ENCODE measurements at regions not wholly inside any gene's neighbourhood (a gene's known extent, or its start where the extent isn't known, plus 50 kb on each side); places are given as distances from the start of the nearest gene placed in this dataset.

DNA sequence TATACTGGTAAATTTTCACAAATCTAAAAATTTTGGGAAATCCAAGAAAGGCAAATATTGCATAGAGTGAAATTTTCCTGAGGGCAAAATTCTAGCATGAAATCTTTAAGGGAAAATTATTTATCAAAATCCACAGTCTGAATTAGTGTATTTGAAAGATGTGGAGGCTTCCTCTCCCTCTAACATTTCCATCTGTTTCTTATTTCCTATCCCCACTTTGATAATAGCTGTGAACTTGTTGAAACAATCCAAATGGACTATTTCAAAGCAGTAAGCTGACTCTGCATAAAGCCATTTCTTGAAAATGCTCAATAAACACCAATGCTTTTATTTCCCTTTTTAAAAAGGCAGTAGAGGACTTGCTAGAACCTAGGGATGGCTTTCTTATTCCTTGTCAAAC is 107.3 kb upstream of the PABPC4L start:
- TF ChIP-seq CTCF (IDR thresholded peaks at IDR 0.05; ENCODE audit: extremely low read depth, insufficient read depth, missing control alignments), result no peak
- in situ Hi-C loops (cut with MboI; ENCODE audit: low pct_unique_long_range_greater_than_20kb, low sequenced_read_pairs, unreplicated experiment), result no loop called here
- no peak for DNase-seq (ENCODE audit: low spot score)

DNA sequence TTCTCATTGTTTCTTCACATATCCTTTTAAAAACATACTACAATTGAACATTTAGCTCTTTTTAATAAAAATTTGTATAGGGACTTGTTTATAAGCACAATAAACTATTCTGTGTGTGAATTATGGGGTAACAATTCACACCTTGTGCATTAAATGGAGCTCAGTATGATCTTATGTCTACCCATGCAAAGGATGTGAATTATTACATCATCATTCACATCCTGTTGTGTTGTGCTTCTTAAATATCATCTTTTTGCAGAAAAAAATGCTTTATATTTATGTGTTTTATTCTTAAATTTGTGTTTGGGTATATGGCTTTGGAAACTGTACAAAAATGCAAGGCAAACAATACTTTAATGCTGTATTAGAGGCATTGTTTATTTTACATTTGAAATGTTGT is 96.7 kb upstream of the PABPC4L start:
- no peak for TF ChIP-seq CTCF (IDR thresholded peaks at IDR 0.05; ENCODE audit: extremely low read depth, insufficient read depth, missing control alignments)
- in situ Hi-C loops (cut with MboI; ENCODE audit: low pct_unique_long_range_greater_than_20kb, low sequenced_read_pairs, unreplicated experiment), result no loop called here
- no peak for DNase-seq (ENCODE audit: low spot score)

DNA sequence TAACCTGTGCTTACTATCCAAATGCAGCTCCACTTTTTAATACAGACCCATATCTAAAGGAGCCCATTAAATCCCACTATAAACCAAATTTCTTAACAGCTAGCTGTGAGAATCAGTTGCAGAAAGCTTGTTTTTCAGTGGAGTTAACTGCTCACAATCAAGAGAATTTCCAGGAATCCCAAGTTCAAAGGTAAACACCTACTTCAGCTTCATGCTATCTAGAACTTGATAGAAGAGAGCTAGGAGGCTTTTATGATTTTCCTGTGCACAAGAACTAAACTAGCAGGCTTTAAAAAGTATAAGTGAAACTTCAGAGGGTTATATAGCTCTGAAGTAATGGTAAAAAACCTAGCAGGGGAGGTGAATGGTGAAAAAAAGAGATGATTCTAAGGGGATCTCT is 96.2 kb upstream of the PABPC4L start:
- in situ Hi-C loops (cut with MboI; ENCODE audit: low pct_unique_long_range_greater_than_20kb, low sequenced_read_pairs, unreplicated experiment), result no loop called here
- DNase-seq (ENCODE audit: low spot score), result no peak
- TF ChIP-seq CTCF (IDR thresholded peaks at IDR 0.05; ENCODE audit: extremely low read depth, insufficient read depth, missing control alignments), result no peak

- TF ChIP-seq CTCF (IDR thresholded peaks at IDR 0.05; ENCODE audit: extremely low read depth, insufficient read depth, missing control alignments), result no peak
- DNase-seq (ENCODE audit: low spot score), result no peak
- in situ Hi-C loops (cut with MboI; ENCODE audit: low pct_unique_long_range_greater_than_20kb, low sequenced_read_pairs, unreplicated experiment), result no loop called here
Observed at GRCh38 chr4:134282680-134283079, 81.1 kb upstream of the PABPC4L start.

- in situ Hi-C loops (cut with MboI; ENCODE audit: low pct_unique_long_range_greater_than_20kb, low sequenced_read_pairs, unreplicated experiment), result no loop called here
- TF ChIP-seq CTCF (IDR thresholded peaks at IDR 0.05; ENCODE audit: extremely low read depth, insufficient read depth, missing control alignments), result no peak
- no peak for DNase-seq (ENCODE audit: low spot score)
Observed at GRCh38 chr4:134278675-134279074, 77.1 kb upstream of the PABPC4L start.

DNA sequence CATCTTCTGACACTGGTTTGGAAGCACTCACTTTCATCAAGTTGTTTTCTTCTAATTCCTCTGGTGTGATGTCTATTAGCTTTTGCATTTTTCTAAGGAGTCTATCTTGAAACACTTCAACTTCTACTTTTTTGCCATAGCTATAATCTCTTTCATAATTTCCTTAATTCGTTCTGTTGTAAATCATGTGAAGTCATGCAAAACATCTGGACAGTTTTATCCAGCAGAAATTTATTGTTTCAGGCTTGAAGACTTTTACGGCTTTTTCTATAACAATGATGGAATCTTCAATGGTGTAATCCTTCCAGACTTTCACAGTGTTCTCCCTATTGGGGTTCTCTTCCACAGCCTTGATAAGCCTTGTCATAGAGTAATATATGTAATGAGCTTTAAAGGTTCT is 74.9 kb upstream of the PABPC4L start:
- no peak for DNase-seq (ENCODE audit: low spot score)
- TF ChIP-seq CTCF (IDR thresholded peaks at IDR 0.05; ENCODE audit: extremely low read depth, insufficient read depth, missing control alignments), result no peak

DNA sequence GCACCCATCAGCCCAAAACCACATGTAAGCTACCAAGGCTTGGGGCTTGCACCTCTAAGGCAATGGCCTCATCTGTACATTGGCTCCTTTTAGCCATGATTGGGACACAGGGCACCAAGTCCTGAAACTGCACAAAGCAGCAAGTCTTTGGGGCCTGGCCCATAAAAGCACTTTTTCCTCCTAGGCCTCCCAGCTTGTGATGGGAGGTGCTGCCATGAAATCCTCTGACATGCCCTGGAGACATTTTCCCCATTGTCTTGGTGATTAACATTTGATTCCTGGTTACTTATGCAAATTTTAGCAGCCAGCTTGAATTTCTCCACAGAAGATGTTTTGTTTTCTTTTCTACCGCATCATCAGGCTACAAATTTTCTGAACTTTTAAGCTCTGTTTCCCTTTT is 58.5 kb upstream of the PABPC4L start:
- DNase-seq (ENCODE audit: low spot score), result no peak
- no peak for TF ChIP-seq CTCF (IDR thresholded peaks at IDR 0.05; ENCODE audit: extremely low read depth, insufficient read depth, missing control alignments)
- in situ Hi-C loops (cut with MboI; ENCODE audit: low pct_unique_long_range_greater_than_20kb, low sequenced_read_pairs, unreplicated experiment), result no loop called here

More for the DNA sequence above, 74.9 kb upstream of the PABPC4L start:
- in situ Hi-C loops (cut with MboI; ENCODE audit: low pct_unique_long_range_greater_than_20kb, low sequenced_read_pairs, unreplicated experiment), result no loop called here
